IMR-90 (cell line): ENCODE measurements at regions not wholly inside any gene's neighbourhood (a gene's known extent, or its start where the extent isn't known, plus 50 kb on each side); places are given as distances from the start of the nearest gene placed in this dataset.

Experiments
- ATAC-seq: fragments of 200-7000 bp; cut with Tn5 transposase; 2 replicates; pipeline ENCODE4 v1.9.1; 2020; ENCODE audit warnings: low read depth, mild to moderate bottlenecking, moderate library complexity
- BruUV-seq: library from RNA; stranded (reverse); fragments of 400-500 nt; replicated peaks from 2 replicates; lab custom pipeline; 2021; lab: Mats Ljungman, UMichigan
- CTCF ChIA-PET: fragments of 300-600 bp; formaldehyde crosslinking; extraction: SDS; loops from one replicate; lab custom pipeline; 2021; ENCODE audit warnings: antibody characterized with exemption; lab: Yijun Ruan, JAX
- POLR2A ChIA-PET: fragments of 300-600 bp; sonication (Branson Sonifier 250); formaldehyde crosslinking; loops from one replicate; lab custom pipeline; 2022; ENCODE audit warnings: antibody characterized with exemption; ENCODE audit not compliant: unreplicated experiment; lab: Charles Lee
- DNase-seq: peaks from one replicate; pipeline ENCODE4 v3.0.0; 2013
- H2AFZ ChIP-seq: replicated peaks from 2 replicates; pipeline ENCODE3; 2013; ENCODE audit warnings: low read length, mild to moderate bottlenecking; ENCODE audit not compliant: poor library complexity
- H2AK5ac ChIP-seq: 2 replicates; pipeline ENCODE4 v1.6.1; 2013; ENCODE audit warnings: low read depth, low read length, inconsistent platforms
- H2AK9ac ChIP-seq: replicated peaks from 2 replicates; pipeline ENCODE3; 2013; ENCODE audit warnings: mild to moderate bottlenecking, low read depth, low read length, moderate library complexity; ENCODE audit not compliant: poor library complexity
- H2BK120ac ChIP-seq: 2 replicates; pipeline ENCODE4 v1.6.1; 2013; ENCODE audit warnings: low read depth, low read length, inconsistent platforms
- H2BK15ac ChIP-seq: 3 replicates; pipeline ENCODE4 v1.6.1; 2013; ENCODE audit warnings: low read depth, low read length, inconsistent platforms
- H2BK20ac ChIP-seq: 2 replicates; pipeline ENCODE4 v1.6.1; 2013; ENCODE audit warnings: low read depth, mild to moderate bottlenecking, inconsistent platforms, low read length, moderate library complexity
- H2BK5ac ChIP-seq: 2 replicates; pipeline ENCODE4 v1.6.1; 2013; ENCODE audit warnings: mild to moderate bottlenecking, low read depth, low read length, inconsistent platforms; ENCODE audit not compliant: poor library complexity, severe bottlenecking
- H3K14ac ChIP-seq: replicated peaks from 2 replicates; pipeline ENCODE4 v1.6.1; 2013; ENCODE audit warnings: low read depth, low read length, inconsistent platforms
- H3K18ac ChIP-seq: 2 replicates; pipeline ENCODE4 v1.6.1; 2013; ENCODE audit warnings: low read depth, low read length, control low read depth
- H3K23ac ChIP-seq: 2 replicates; pipeline ENCODE4 v1.6.1; 2013; ENCODE audit warnings: low read depth, low read length, inconsistent platforms
- H3K27ac ChIP-seq: 2 replicates; pipeline ENCODE4 v1.5.1; 2013; ENCODE audit warnings: mild to moderate bottlenecking, control low read depth, low read length; ENCODE audit not compliant: insufficient read depth
- H3K27me3 ChIP-seq: 2 replicates; pipeline ENCODE4 v1.6.1; 2013; ENCODE audit warnings: low read length; ENCODE audit not compliant: control insufficient read depth, insufficient read depth
- H3K36me3 ChIP-seq: 2 replicates; pipeline ENCODE4 v1.6.1; 2013; ENCODE audit warnings: low read length, mixed read lengths; ENCODE audit not compliant: control insufficient read depth, insufficient read depth
- H3K4ac ChIP-seq: 2 replicates; pipeline ENCODE4 v1.6.1; 2013; ENCODE audit warnings: low read depth, low read length, inconsistent platforms
- H3K4me1 ChIP-seq: 2 replicates; pipeline ENCODE4 v1.6.1; 2013; ENCODE audit warnings: low read length, mixed read lengths; ENCODE audit not compliant: control insufficient read depth, insufficient read depth
- H3K4me2 ChIP-seq: 2 replicates; pipeline ENCODE4 v1.6.1; 2013; ENCODE audit warnings: low read depth, mild to moderate bottlenecking, control low read depth, low read length, moderate library complexity
- H3K4me3 ChIP-seq: 2 replicates; pipeline ENCODE4 v1.5.1; 2013; ENCODE audit warnings: low read depth, mild to moderate bottlenecking, control low read depth, low read length, moderate library complexity; ENCODE audit not compliant: insufficient read depth
- H3K56ac ChIP-seq: 2 replicates; pipeline ENCODE4 v1.6.1; 2013; ENCODE audit warnings: low read length, inconsistent platforms; ENCODE audit not compliant: insufficient read depth; ENCODE audit errors: extremely low read depth
- H3K79me1 ChIP-seq, 2 experiments: 2 replicates each; pipeline ENCODE4 v1.6.1; 2013; ENCODE audit warnings: low read length in 2 of 2, inconsistent platforms in 1 of 2, low read depth in 1 of 2
- H3K9ac ChIP-seq: 2 replicates; pipeline ENCODE4 v1.6.1; 2013; ENCODE audit warnings: low read depth, low read length, control low read depth
- H3K9me1 ChIP-seq: 2 replicates; pipeline ENCODE4 v1.6.1; 2013; ENCODE audit warnings: low read length, inconsistent platforms; ENCODE audit not compliant: insufficient read depth
- H3K9me3 ChIP-seq: 2 replicates; pipeline ENCODE4 v1.6.1; 2013; ENCODE audit warnings: low read length; ENCODE audit not compliant: control insufficient read depth, insufficient read depth
- H4K20me1 ChIP-seq: 2 replicates; pipeline ENCODE4 v1.6.1; 2013; ENCODE audit warnings: low read length, inconsistent platforms; ENCODE audit not compliant: insufficient read depth
- H4K5ac ChIP-seq: 2 replicates; pipeline ENCODE4 v1.6.1; 2013; ENCODE audit warnings: mild to moderate bottlenecking, low read depth, low read length, control low read depth
- H4K8ac ChIP-seq, 2 experiments: 2 replicates each; pipeline ENCODE4 v1.6.1; 2013; ENCODE audit warnings: low read depth in 2 of 2, low read length in 2 of 2, control low read depth in 1 of 2, inconsistent platforms in 1 of 2
- H4K91ac ChIP-seq: 2 replicates; pipeline ENCODE4 v1.6.1; 2013; ENCODE audit warnings: low read depth, low read length, inconsistent platforms; ENCODE audit not compliant: insufficient read depth
- BHLHE40 ChIP-seq: fragments of 150-350 bp; IDR thresholded peaks from 2 replicates; pipeline ENCODE4 v1.6.1; 2016; ENCODE audit warnings: mild to moderate bottlenecking, low read depth, low read length
- CEBPB ChIP-seq: IDR thresholded peaks from 2 replicates; pipeline ENCODE4 v1.6.1; 2012; ENCODE audit warnings: low read depth, low read length, improper control_type of control experiment
- CHD1 ChIP-seq: IDR thresholded peaks from 2 replicates; pipeline ENCODE4 v1.6.1; 2012; ENCODE audit warnings: low read depth, low read length, improper control_type of control experiment
- CTCF ChIP-seq: conservative IDR thresholded peaks from 2 replicates; pipeline ENCODE4 v1.5.1; 2012; ENCODE audit warnings: mild to moderate bottlenecking, low read depth, low read length, improper control_type of control experiment
- FOS ChIP-seq: fragments of 150-350 bp; IDR thresholded peaks from 2 replicates; pipeline ENCODE4 v1.6.1; 2016; ENCODE audit warnings: low read depth, low read length
- MAFK ChIP-seq: IDR thresholded peaks from 2 replicates; pipeline ENCODE4 v1.6.1; 2012; ENCODE audit warnings: low read depth, low read length, improper control_type of control experiment
- MAZ ChIP-seq: IDR thresholded peaks from 2 replicates; pipeline ENCODE4 v1.6.1; 2012; ENCODE audit warnings: low read depth, mild to moderate bottlenecking, low read length, improper control_type of control experiment, moderate library complexity, borderline replicate concordance
- MXI1 ChIP-seq: IDR thresholded peaks from 2 replicates; pipeline ENCODE4 v1.6.1; 2012; ENCODE audit warnings: low read depth, mild to moderate bottlenecking, low read length, moderate library complexity, borderline replicate concordance
- NFE2L2 ChIP-seq: fragments of 150-350 bp; IDR thresholded peaks from 2 replicates; pipeline ENCODE4 v1.6.1; 2016; ENCODE audit warnings: low read depth, mild to moderate bottlenecking, low read length
- POLR2A ChIP-seq: IDR thresholded peaks from 2 replicates; pipeline ENCODE4 v1.6.1; 2012; ENCODE audit warnings: mild to moderate bottlenecking, low read depth, low read length
- RAD21 ChIP-seq: IDR thresholded peaks from 2 replicates; pipeline ENCODE4 v1.6.1; 2012; ENCODE audit warnings: low read length, improper control_type of control experiment
- RCOR1 ChIP-seq: IDR thresholded peaks from 2 replicates; pipeline ENCODE4 v1.6.1; 2012; ENCODE audit warnings: mild to moderate bottlenecking, low read length, improper control_type of control experiment; ENCODE audit not compliant: insufficient replicate concordance
- RFX5 ChIP-seq: IDR thresholded peaks from 2 replicates; pipeline ENCODE4 v1.8.0; 2012; ENCODE audit warnings: low read depth, mild to moderate bottlenecking, low read length, moderate library complexity
- SMC3 ChIP-seq: fragments of 150-350 bp; IDR thresholded peaks from 2 replicates; pipeline ENCODE4 v1.6.1; 2016; ENCODE audit warnings: low read depth, mild to moderate bottlenecking, antibody characterized with exemption, low read length, moderate library complexity
- USF2 ChIP-seq: fragments of 150-350 bp; IDR thresholded peaks from 2 replicates; pipeline ENCODE4 v1.6.1; 2017; ENCODE audit warnings: mild to moderate bottlenecking, antibody characterized with exemption, low read length, low read depth
- WGBS, 2 experiments: methylation state at CpG; one replicate each; pipeline versions ENCODE4 v1.1.5 to v1.1.7; 2013; ENCODE audit warnings: missing lambda C conversion rate in 2 of 2; ENCODE audit not compliant: insufficient read length in 1 of 2; ENCODE audit errors: extremely low coverage in 2 of 2; 5-methylcytosine and 5-hydroxymethylcytosine counted together
- dilution Hi-C: fragments of 300-500 bp; cut with HindIII; formaldehyde crosslinking; loops from one replicate; pipeline ENCODE4 v1.14.3; 2018; ENCODE audit warnings: low sequenced_read_pairs; ENCODE audit not compliant: unreplicated experiment
- in situ Hi-C: fragments of 300-500 bp; cut with MboI; formaldehyde crosslinking; loops from 3 replicates; pipeline ENCODE4 v1.14.3; 2019; ENCODE audit warnings: low sequenced_read_pairs, inconsistent platforms, mixed read lengths
- intact Hi-C: fragments of 100-400 bp; cut with micrococcal nuclease; formaldehyde crosslinking; loops from 2 replicates; pipeline ENCODE4 v1.10.0; 2022
- TF ChIP-seq, protein P1 (sequence below): fragments of 150-350 bp; IDR thresholded peaks from 2 replicates; pipeline ENCODE4 v1.6.1; 2016; ENCODE audit warnings: low read depth, mild to moderate bottlenecking, low read length, moderate library complexity, borderline replicate concordance

DNA sequence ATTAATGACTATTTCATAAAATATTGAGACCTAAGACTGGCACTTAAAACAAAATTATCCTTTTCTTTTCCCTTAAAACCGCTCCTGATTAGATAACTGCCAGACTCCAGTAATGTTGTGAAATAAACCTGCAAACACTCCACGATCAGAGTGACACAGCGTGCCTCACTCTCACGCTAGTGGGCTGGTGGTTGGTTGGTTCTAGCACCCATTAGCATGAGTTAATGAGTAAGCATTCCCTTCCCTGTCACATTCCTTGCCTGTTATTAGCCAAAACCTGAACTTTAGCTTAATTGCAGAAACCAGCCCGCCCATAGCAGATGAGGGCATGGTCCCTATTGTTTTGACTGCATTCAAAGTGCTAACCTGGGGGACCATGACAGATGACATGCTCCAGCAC lies 193.4 kb downstream of the CD83 start:
- ChIA-PET CTCF (no interaction called here), POLR2A (no interaction called here)
- Histone ChIP-seq H3K56ac (no peak overlapping the region), H2BK20ac (no peak overlapping the region), H3K36me3 (no peaks in the 10 kb centered on the region), H3K18ac (no peak overlapping the region), H2AK9ac (no peak overlapping the region), H3K27me3 (peaks cover 30% of the 10 kb centered on the region), H3K23ac (no peak overlapping the region), H4K8ac (no peak overlapping the region), H2BK120ac (no peak overlapping the region), H2BK15ac (no peak overlapping the region), H3K9ac (no peak overlapping the region), H3K27ac (no peak overlapping the region), H3K4me2 (no peak overlapping the region), H3K9me3 (no peaks in the 10 kb centered on the region), H4K91ac (no peak overlapping the region), H3K9me1 (no peaks in the 10 kb centered on the region), H2AFZ (no peak overlapping the region), H3K14ac (no peak overlapping the region), H2AK5ac (no peak overlapping the region), H3K4me1 (no peaks in the 10 kb centered on the region), H4K20me1 (no peaks in the 10 kb centered on the region), H2BK5ac (no peak overlapping the region), H3K79me1 (no peaks in the 10 kb centered on the region), H4K5ac (no peak overlapping the region), H3K4ac (no peak overlapping the region), H3K4me3 (no peak overlapping the region)
- DNase-seq (no peak), ATAC-seq (no peak)
- intact Hi-C loops (no loop called here), in situ Hi-C loops (no loop called here), dilution Hi-C loops (no loop called here)
- TF ChIP-seq BHLHE40 (no peak), SMC3 (no peak), CEBPB (no peak), USF2 (no peak), MAZ (no peak), MAFK (no peak), CTCF (no peak), RAD21 (no peak), CHD1 (no peak), MXI1 (no peak), NFE2L2 (no peak), FOS (no peak), RCOR1 (no peak), RFX5 (no peak), POLR2A (no peak)
- TF ChIP-seq, protein P1, sequence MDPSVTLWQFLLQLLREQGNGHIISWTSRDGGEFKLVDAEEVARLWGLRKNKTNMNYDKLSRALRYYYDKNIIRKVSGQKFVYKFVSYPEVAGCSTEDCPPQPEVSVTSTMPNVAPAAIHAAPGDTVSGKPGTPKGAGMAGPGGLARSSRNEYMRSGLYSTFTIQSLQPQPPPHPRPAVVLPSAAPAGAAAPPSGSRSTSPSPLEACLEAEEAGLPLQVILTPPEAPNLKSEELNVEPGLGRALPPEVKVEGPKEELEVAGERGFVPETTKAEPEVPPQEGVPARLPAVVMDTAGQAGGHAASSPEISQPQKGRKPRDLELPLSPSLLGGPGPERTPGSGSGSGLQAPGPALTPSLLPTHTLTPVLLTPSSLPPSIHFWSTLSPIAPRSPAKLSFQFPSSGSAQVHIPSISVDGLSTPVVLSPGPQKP: no peak
- WGBS, 2 experiments: 100% methylated on average over 1 of the region's 5 CpGs; no CpG with 5 or more reads in 1 of the 2 experiments
- BruUV-seq: no TSS peak
